ENCODE measurements at regions not wholly inside any gene's neighbourhood (a gene's known extent, or its start where the extent isn't known, plus 50 kb on each side); places are given as distances from the start of the nearest gene placed in this dataset.

DNA sequence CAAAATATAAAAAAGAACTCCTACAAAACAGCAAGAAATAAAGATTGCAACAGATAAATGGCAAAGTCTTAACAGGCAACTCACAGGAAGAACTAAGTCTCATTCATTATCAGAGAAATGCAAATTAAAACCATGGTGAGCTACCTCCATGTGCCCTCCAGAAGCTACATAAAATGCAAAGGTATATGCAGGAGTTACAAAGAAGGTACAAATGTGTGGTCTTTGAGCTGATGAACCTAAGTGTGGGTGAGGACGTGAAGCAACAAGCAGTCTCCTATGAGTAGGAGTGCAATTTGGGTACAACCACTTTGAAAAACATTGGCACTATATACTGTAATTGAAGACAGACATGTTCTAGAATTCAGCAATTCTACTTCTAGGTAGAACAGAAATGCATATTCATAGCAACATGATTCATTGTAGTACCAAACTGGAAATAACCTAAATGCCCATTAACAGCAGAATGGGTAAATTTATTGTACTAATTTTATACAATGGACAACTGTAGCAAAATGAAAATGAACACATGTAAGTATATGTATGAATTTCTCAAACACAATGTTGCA, 61.6 kb upstream of the KCNMA1 start:
- TF ChIP-seq, protein P1, sequence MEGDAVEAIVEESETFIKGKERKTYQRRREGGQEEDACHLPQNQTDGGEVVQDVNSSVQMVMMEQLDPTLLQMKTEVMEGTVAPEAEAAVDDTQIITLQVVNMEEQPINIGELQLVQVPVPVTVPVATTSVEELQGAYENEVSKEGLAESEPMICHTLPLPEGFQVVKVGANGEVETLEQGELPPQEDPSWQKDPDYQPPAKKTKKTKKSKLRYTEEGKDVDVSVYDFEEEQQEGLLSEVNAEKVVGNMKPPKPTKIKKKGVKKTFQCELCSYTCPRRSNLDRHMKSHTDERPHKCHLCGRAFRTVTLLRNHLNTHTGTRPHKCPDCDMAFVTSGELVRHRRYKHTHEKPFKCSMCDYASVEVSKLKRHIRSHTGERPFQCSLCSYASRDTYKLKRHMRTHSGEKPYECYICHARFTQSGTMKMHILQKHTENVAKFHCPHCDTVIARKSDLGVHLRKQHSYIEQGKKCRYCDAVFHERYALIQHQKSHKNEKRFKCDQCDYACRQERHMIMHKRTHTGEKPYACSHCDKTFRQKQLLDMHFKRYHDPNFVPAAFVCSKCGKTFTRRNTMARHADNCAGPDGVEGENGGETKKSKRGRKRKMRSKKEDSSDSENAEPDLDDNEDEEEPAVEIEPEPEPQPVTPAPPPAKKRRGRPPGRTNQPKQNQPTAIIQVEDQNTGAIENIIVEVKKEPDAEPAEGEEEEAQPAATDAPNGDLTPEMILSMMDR (optimal IDR thresholded peaks at IDR 0.05 in 1 of 3, IDR thresholded peaks at IDR 0.05 in 1 of 3, conservative IDR thresholded peaks at IDR 0.05 in 1 of 3; ENCODE audit: extremely low read depth in 1 of 3, insufficient read depth in 2 of 3, low read length in 3 of 3) = no peak
- TF ChIP-seq EZH2 (IDR thresholded peaks at IDR 0.05; ENCODE audit: low read length) = no peak
